ENCODE measurements at regions not wholly inside any gene's neighbourhood (a gene's known extent, or its start where the extent isn't known, plus 50 kb on each side); places are given as distances from the start of the nearest gene placed in this dataset.

- ChIA-PET CTCF (interaction anchor here (0.6 kb wide), 1 partner anchor 53 kb away, joined by 3 read pairs; no protein-coding TSS in a partner anchor), POLR2A (no interaction called here)
- H3K36me3 Mint-ChIP-seq (ENCODE audit: insufficient read depth, unreplicated experiment), result no peaks in the 10 kb centered on the region
- TF ChIP-seq CTCF (IDR thresholded peaks at IDR 0.05; ENCODE audit: insufficient read depth in 1 of 2, low read depth in 1 of 2, low read length in 1 of 2, severe bottlenecking in 1 of 2, unreplicated experiment in 1 of 2), result no peak
- no peak overlapping the region for H3K27ac Mint-ChIP-seq (ENCODE audit: unreplicated experiment)
- intact Hi-C loops (cut with micrococcal nuclease; ENCODE audit: unreplicated experiment), result no loop called here
- H3K27me3 Mint-ChIP-seq (ENCODE audit: insufficient read depth, unreplicated experiment), result no peaks in the 10 kb centered on the region
- H3K4me1 Mint-ChIP-seq (ENCODE audit: low read depth, unreplicated experiment), result peaks cover under 1% of the 10 kb centered on the region
- H3K36me3 ChIP-seq (ENCODE audit: control insufficient read depth, insufficient read depth, low read length), result no peaks in the 10 kb centered on the region
- no TSS peak for BruUV-seq (replicated peaks)
- H3K9me3 ChIP-seq, result no peaks in the 10 kb centered on the region
- H3K27me3 ChIP-seq (replicated peaks; ENCODE audit: control insufficient read depth, insufficient read depth, low read length), result no peaks in the 10 kb centered on the region
- no peak overlapping the region for H3K4me3 ChIP-seq (ENCODE audit: low read depth, low read length)
- H3K4me3 Mint-ChIP-seq (ENCODE audit: unreplicated experiment), result no peak overlapping the region
- no peak for DNase-seq
- H3K9me3 Mint-ChIP-seq (ENCODE audit: unreplicated experiment), result no peaks in the 10 kb centered on the region
- peaks cover 6% of the 10 kb centered on the region for H3K4me1 ChIP-seq
Measured at GRCh38 chr14:59081720-59082119, 106.7 kb upstream of the DAAM1 start.

GRCh38 chr14:59085207-59085739 lies 103.2 kb upstream of the DAAM1 start:
- H3K36me3 Mint-ChIP-seq (ENCODE audit: insufficient read depth, unreplicated experiment), result no peaks in the 10 kb centered on the region
- no peak for DNase-seq
- no peaks in the 10 kb centered on the region for H3K9me3 Mint-ChIP-seq (ENCODE audit: unreplicated experiment)
- H3K4me1 Mint-ChIP-seq (ENCODE audit: low read depth, unreplicated experiment), result peaks cover 13% of the 10 kb centered on the region
- intact Hi-C loops (cut with micrococcal nuclease; ENCODE audit: unreplicated experiment), result no loop called here
- POLR2A ChIA-PET, result no interaction called here
- TF ChIP-seq CTCF (IDR thresholded peaks at IDR 0.05; ENCODE audit: insufficient read depth in 1 of 2, low read depth in 1 of 2, low read length in 1 of 2, severe bottlenecking in 1 of 2, unreplicated experiment in 1 of 2), result no peak
- CTCF ChIA-PET, result interaction anchor here (0.7 kb wide), 1 partner anchor 422 kb away, joined by 6 read pairs; no protein-coding TSS in a partner anchor
- no TSS peak for BruUV-seq (replicated peaks)
- no peaks in the 10 kb centered on the region for H3K36me3 ChIP-seq (ENCODE audit: control insufficient read depth, insufficient read depth, low read length)
- H3K4me1 ChIP-seq, result peaks cover 8% of the 10 kb centered on the region
- H3K9me3 ChIP-seq, result no peaks in the 10 kb centered on the region
- H3K4me3 Mint-ChIP-seq (ENCODE audit: unreplicated experiment), result no peak overlapping the region
- no peak overlapping the region for H3K4me3 ChIP-seq (ENCODE audit: low read depth, low read length)
- H3K27ac Mint-ChIP-seq (ENCODE audit: unreplicated experiment), result no peak overlapping the region
- no peaks in the 10 kb centered on the region for H3K27me3 Mint-ChIP-seq (ENCODE audit: insufficient read depth, unreplicated experiment)
- no peaks in the 10 kb centered on the region for H3K27me3 ChIP-seq (replicated peaks; ENCODE audit: control insufficient read depth, insufficient read depth, low read length)

GRCh38 chr14:59086241-59086882 lies 102.1 kb upstream of the DAAM1 start:
- no peaks in the 10 kb centered on the region for H3K36me3 ChIP-seq (ENCODE audit: control insufficient read depth, insufficient read depth, low read length)
- DNase-seq, result no peak
- H3K4me3 ChIP-seq (ENCODE audit: low read depth, low read length), result no peak overlapping the region
- H3K27ac Mint-ChIP-seq (ENCODE audit: unreplicated experiment), result no peak overlapping the region
- no peaks in the 10 kb centered on the region for H3K9me3 Mint-ChIP-seq (ENCODE audit: unreplicated experiment)
- POLR2A ChIA-PET, result no interaction called here
- H3K27me3 ChIP-seq (replicated peaks; ENCODE audit: control insufficient read depth, insufficient read depth, low read length), result no peaks in the 10 kb centered on the region
- intact Hi-C loops (cut with micrococcal nuclease; ENCODE audit: unreplicated experiment), result no loop called here
- peaks cover 13% of the 10 kb centered on the region for H3K4me1 Mint-ChIP-seq (ENCODE audit: low read depth, unreplicated experiment)
- no peaks in the 10 kb centered on the region for H3K9me3 ChIP-seq
- CTCF ChIA-PET, result no interaction called here
- H3K4me3 Mint-ChIP-seq (ENCODE audit: unreplicated experiment), result no peak overlapping the region
- no peak for TF ChIP-seq CTCF (IDR thresholded peaks at IDR 0.05; ENCODE audit: insufficient read depth in 1 of 2, low read depth in 1 of 2, low read length in 1 of 2, severe bottlenecking in 1 of 2, unreplicated experiment in 1 of 2)
- peaks cover 8% of the 10 kb centered on the region for H3K4me1 ChIP-seq
- H3K36me3 Mint-ChIP-seq (ENCODE audit: insufficient read depth, unreplicated experiment), result no peaks in the 10 kb centered on the region
- H3K27me3 Mint-ChIP-seq (ENCODE audit: insufficient read depth, unreplicated experiment), result no peaks in the 10 kb centered on the region
- no TSS peak for BruUV-seq (replicated peaks)
